Mucosa of descending colon (tissue), 3 donors: ENCODE measurements at regions not wholly inside any gene's neighbourhood (a gene's known extent, or its start where the extent isn't known, plus 50 kb on each side); places are given as distances from the start of the nearest gene placed in this dataset.
A peak's percentile ranks its signal among the peaks of the same experiment; 100 is the strongest.

Experiments used
- ATAC-seq: fragments of 200-7000 bp; cut with Tn5 transposase; one replicate; pipeline ENCODE4 v1.9.1; 2020; ENCODE audit warnings: mild to moderate bottlenecking, moderate library complexity
- DNase-seq, 3 donors: peaks; one replicate each; pipeline ENCODE4 v3.0.0-alpha.2; 2020
- H3K36me3 ChIP-seq: fragments of 200-600 bp; one replicate; pipeline ENCODE4 v1.8.0; 2021; ENCODE audit warnings: low read depth, mild to moderate bottlenecking
- H3K4me1 ChIP-seq: fragments of 200-600 bp; one replicate; pipeline ENCODE4 v1.8.0; 2021; ENCODE audit warnings: low read depth, mild to moderate bottlenecking
- H3K4me3 ChIP-seq: fragments of 200-600 bp; one replicate; pipeline ENCODE4 v1.8.0; 2021; ENCODE audit warnings: mild to moderate bottlenecking
- H3K9me3 ChIP-seq: fragments of 200-600 bp; one replicate; pipeline ENCODE4 v1.8.0; 2021; ENCODE audit warnings: mild to moderate bottlenecking
- intact Hi-C, 2 donors: fragments of 100-400 bp; cut with DNase I in 1 of 2; cut with micrococcal nuclease in 1 of 2; formaldehyde crosslinking; loops; one replicate each; pipeline versions ENCODE4 v1.11.0 to v1.11.1; 2022; cut with DNase I, micrococcal nuclease
- TF ChIP-seq, protein P1 (sequence below): fragments of 200-600 bp; IDR thresholded peaks from one replicate; pipeline ENCODE4 v1.8.0; 2022; ENCODE audit warnings: antibody characterized with exemption, mild to moderate bottlenecking
- donor health status: DM: no; HTN: no; CAD: no; lungs with moderate emphysema.
- donor health status: DM: no; HTN: no; CAD: no.
- donor health status: DM: no; HTN: yes; CAD: no.

DNA sequence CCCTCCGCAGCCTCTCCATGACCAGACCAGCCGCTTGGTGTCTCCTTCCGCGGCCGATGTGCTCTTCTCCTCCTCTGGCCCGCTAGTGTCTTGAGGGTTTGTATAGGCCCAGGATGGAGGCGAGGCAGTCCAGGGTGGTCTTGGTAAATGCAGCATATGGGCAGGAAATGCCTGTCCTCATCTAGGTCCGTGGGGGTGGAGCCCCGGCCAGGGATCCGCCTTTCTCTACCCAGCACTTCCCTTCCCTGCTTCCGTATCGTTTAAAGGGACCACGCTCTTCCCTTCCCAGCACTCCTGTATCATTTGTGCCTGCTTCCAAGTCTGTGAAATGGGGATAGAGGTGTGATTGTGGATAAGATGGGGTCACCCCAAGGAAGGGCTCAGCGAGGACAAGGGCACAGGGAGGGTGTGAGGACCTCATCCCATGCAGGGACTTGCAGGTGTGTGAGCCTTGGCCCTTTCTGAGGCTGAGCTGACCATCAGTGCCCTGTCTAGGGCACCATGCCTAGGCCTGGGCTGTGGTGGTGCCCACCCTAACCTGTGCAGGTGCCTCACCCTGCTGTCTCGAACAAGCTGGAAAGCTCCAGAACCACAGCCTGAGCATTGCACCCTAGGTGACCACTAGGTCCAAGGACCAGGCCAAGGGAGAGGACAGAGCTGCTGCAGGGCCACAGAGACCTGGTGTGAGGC is 326.8 kb upstream of the RTL1 start:
- DNase-seq (no peak), ATAC-seq (peak; percentile 29)
- intact Hi-C loops = no loop called here
- TF ChIP-seq, protein P1, sequence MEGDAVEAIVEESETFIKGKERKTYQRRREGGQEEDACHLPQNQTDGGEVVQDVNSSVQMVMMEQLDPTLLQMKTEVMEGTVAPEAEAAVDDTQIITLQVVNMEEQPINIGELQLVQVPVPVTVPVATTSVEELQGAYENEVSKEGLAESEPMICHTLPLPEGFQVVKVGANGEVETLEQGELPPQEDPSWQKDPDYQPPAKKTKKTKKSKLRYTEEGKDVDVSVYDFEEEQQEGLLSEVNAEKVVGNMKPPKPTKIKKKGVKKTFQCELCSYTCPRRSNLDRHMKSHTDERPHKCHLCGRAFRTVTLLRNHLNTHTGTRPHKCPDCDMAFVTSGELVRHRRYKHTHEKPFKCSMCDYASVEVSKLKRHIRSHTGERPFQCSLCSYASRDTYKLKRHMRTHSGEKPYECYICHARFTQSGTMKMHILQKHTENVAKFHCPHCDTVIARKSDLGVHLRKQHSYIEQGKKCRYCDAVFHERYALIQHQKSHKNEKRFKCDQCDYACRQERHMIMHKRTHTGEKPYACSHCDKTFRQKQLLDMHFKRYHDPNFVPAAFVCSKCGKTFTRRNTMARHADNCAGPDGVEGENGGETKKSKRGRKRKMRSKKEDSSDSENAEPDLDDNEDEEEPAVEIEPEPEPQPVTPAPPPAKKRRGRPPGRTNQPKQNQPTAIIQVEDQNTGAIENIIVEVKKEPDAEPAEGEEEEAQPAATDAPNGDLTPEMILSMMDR = no peak
- H3K4me1 ChIP-seq = no peaks in the 10 kb centered on the region
- H3K4me3 ChIP-seq = no peak overlapping the region
- no peaks in the 10 kb centered on the region for H3K36me3 ChIP-seq
- no peaks in the 10 kb centered on the region for H3K9me3 ChIP-seq

GRCh38 chr14:101230851-101231550 is 327.5 kb upstream of the RTL1 start:
- Histone ChIP-seq H3K4me3 (no peak overlapping the region), H3K9me3 (no peaks in the 10 kb centered on the region), H3K36me3 (no peaks in the 10 kb centered on the region), H3K4me1 (no peaks in the 10 kb centered on the region)
- DNase-seq = no peak
- intact Hi-C loops = no loop called here
- no peak for ATAC-seq
- TF ChIP-seq, protein P1 = no peak

DNA sequence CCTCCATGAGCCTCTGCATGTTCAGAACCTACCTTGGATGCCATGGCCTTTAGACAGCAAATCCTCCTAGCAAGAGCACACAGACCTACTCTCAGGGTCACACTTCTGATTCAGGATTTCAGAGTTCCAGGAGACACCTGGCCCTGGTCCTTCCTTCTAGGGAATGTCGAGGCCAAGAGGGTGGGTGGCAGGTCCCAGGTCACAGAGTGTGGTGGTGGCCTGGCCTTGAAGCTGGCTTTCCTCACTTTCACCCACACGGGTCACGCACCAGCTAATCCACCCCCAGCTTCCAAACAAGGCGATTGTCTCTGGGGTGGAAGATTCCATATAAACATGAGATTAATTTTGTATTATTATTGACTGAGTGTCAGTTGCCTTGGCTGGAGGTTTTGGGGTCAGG is 328.3 kb upstream of the RTL1 start:
- ATAC-seq = no peak
- no peaks in the 10 kb centered on the region for H3K4me1 ChIP-seq
- H3K4me3 ChIP-seq = no peak overlapping the region
- H3K36me3 ChIP-seq = no peaks in the 10 kb centered on the region
- no peaks in the 10 kb centered on the region for H3K9me3 ChIP-seq
- TF ChIP-seq, protein P1 = no peak
- DNase-seq = no peak
- intact Hi-C loops = no loop called here

GRCh38 chr14:101232340-101233020 is 328.8 kb upstream of the DIO3 start:
- Histone ChIP-seq H3K36me3 (no peaks in the 10 kb centered on the region), H3K4me3 (no peak overlapping the region), H3K9me3 (no peaks in the 10 kb centered on the region), H3K4me1 (no peaks in the 10 kb centered on the region)
- intact Hi-C loops = no loop called here
- TF ChIP-seq, protein P1 = no peak
- ATAC-seq (no peak), DNase-seq (no peak)

DNA sequence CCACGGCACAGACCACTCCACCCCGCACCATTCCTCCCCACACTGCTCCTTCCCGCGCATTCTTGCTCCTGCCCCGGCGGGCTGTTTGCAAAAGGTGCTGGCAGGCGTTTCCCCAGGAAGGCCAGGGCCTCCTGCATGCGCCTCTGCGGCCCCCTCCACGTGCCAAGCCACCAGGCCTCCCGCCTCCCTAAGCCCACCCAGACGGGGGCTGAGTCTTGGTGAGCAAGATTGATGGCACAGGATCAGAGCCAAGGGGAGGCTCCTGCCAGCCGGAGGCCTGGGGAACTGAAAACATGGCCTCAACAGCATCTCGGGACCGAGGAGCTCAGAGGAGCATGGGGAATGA is 328.3 kb upstream of the DIO3 start:
- DNase-seq (no peak), ATAC-seq (no peak)
- TF ChIP-seq, protein P1 = no peak
- H3K4me3 ChIP-seq = no peak overlapping the region
- intact Hi-C loops = no loop called here
- H3K9me3 ChIP-seq = no peaks in the 10 kb centered on the region
- H3K4me1 ChIP-seq = no peaks in the 10 kb centered on the region
- no peaks in the 10 kb centered on the region for H3K36me3 ChIP-seq
